Fibroblast of lung (primary cell): ENCODE measurements at regions not wholly inside any gene's neighbourhood (a gene's known extent, or its start where the extent isn't known, plus 50 kb on each side); places are given as distances from the start of the nearest gene placed in this dataset.
A peak's percentile ranks its signal among the peaks of the same experiment; 100 is the strongest.
"Not testable (repeated sequence)": the region's sequence is repeated elsewhere in the genome, so short reads cannot be mapped to it uniquely, and the experiment has no call there.

Source experiments
- DNase-seq, 2 donors: peaks; one replicate each; pipeline versions ENCODE4 v3.0.0 to v3.0.0-alpha.2; 2010; ENCODE audit warnings: low read depth in 2 of 2
- H2AFZ ChIP-seq: 2 replicates; pipeline ENCODE4 v1.5.1; 2012; ENCODE audit warnings: low read length, control low read depth, inconsistent platforms
- H3K27ac ChIP-seq: 2 replicates; pipeline ENCODE4 v1.5.1; 2011; ENCODE audit warnings: low read length, control low read depth; ENCODE audit not compliant: insufficient read depth
- H3K27me3 ChIP-seq: 2 replicates; pipeline ENCODE4 v1.5.1; 2011; ENCODE audit warnings: mild to moderate bottlenecking, low read length; ENCODE audit not compliant: control insufficient read depth, insufficient read depth
- H3K36me3 ChIP-seq: 2 replicates; pipeline ENCODE4 v1.5.1; 2011; ENCODE audit warnings: low read length; ENCODE audit not compliant: control insufficient read depth, insufficient read depth
- H3K4me1 ChIP-seq: 2 replicates; pipeline ENCODE4 v1.5.1; 2011; ENCODE audit warnings: low read length; ENCODE audit not compliant: control insufficient read depth, insufficient read depth; ENCODE audit errors: extremely low read depth
- H3K4me2 ChIP-seq: 2 replicates; pipeline ENCODE4 v1.5.1; 2011; ENCODE audit warnings: low read length, control low read depth; ENCODE audit not compliant: insufficient read depth; ENCODE audit errors: extremely low read depth
- H3K4me3 ChIP-seq, 4 experiments: fragments of 200-600 bp in 1 of 4; sonication (generic) in 1 of 4; replicated peaks in 1 of 4; 2 replicates each; pipeline ENCODE4 v1.5.1; 2011 to 2016; ENCODE audit warnings: low read length in 4 of 4, low read depth in 3 of 4, mild to moderate bottlenecking in 3 of 4, control low read depth in 2 of 4, inconsistent platforms in 1 of 4, mixed read lengths in 1 of 4; ENCODE audit not compliant: insufficient read depth in 1 of 4; ENCODE audit errors: control extremely low read depth in 1 of 4
- H3K79me2 ChIP-seq: 2 replicates; pipeline ENCODE4 v1.5.1; 2012; ENCODE audit warnings: mild to moderate bottlenecking, low read length, inconsistent platforms; ENCODE audit not compliant: control insufficient read depth, insufficient read depth
- H3K9ac ChIP-seq: 2 replicates; pipeline ENCODE4 v1.5.1; 2011; ENCODE audit warnings: mild to moderate bottlenecking, low read length, control low read depth; ENCODE audit not compliant: insufficient read depth
- H3K9me3 ChIP-seq: 2 replicates; pipeline ENCODE4 v1.5.1; 2012; ENCODE audit warnings: low read depth, low read length; ENCODE audit not compliant: control insufficient read depth, insufficient read depth
- H4K20me1 ChIP-seq: 2 replicates; pipeline ENCODE4 v1.5.1; 2011; ENCODE audit warnings: low read length; ENCODE audit not compliant: control insufficient read depth, insufficient read depth; ENCODE audit errors: extremely low read depth
- CTCF ChIP-seq, 2 donors: IDR thresholded peaks in 1 of 2; conservative IDR thresholded peaks in 1 of 2; 1 replicate in 1 of 2; 2 replicates in 1 of 2; pipeline ENCODE4 v1.5.1; 2011 to 2012; ENCODE audit warnings: low read length in 2 of 2, control low read depth in 1 of 2, inconsistent platforms in 1 of 2, low read depth in 1 of 2, mild to moderate bottlenecking in 1 of 2
- EZH2 ChIP-seq: IDR thresholded peaks from 2 replicates; pipeline ENCODE4 v1.5.1; 2012; ENCODE audit warnings: low read length, control low read depth, mild to moderate bottlenecking; ENCODE audit errors: missing control alignments

GRCh38 chr7:121531175-121532070, 135.3 kb upstream of the FAM3C start:
- Histone ChIP-seq H3K27ac (no peak overlapping the region), H3K27me3 (no peaks in the 10 kb centered on the region), H4K20me1 (no peaks in the 10 kb centered on the region), H3K9ac (no peak overlapping the region), H3K4me1 (no peaks in the 10 kb centered on the region), H2AFZ (no peak overlapping the region), H3K79me2 (no peaks in the 10 kb centered on the region), H3K9me3 (no peaks in the 10 kb centered on the region), H3K4me2 (no peak overlapping the region), H3K4me3 (no peak overlapping the region), H3K36me3 (no peaks in the 10 kb centered on the region)
- TF ChIP-seq CTCF (conservative IDR thresholded peaks at IDR 0.05 in 1 of 2, IDR thresholded peaks at IDR 0.05 in 1 of 2; ENCODE audit: low read depth in 1 of 2, low read length in 2 of 2) (no peak), EZH2 (no peak)
- DNase-seq = peak in 1 of 2 donors; percentile 74

- H3K4me2 ChIP-seq = no peak overlapping the region
- TF ChIP-seq EZH2 (no peak), CTCF (conservative IDR thresholded peaks at IDR 0.05 in 1 of 2, IDR thresholded peaks at IDR 0.05 in 1 of 2; ENCODE audit: low read depth in 1 of 2, low read length in 2 of 2) (no peak)
- no peak overlapping the region for H3K27ac ChIP-seq
- H3K27me3 ChIP-seq = no peaks in the 10 kb centered on the region
- H3K4me3 ChIP-seq = no peak overlapping the region
- no peaks in the 10 kb centered on the region for H3K9me3 ChIP-seq
- no peaks in the 10 kb centered on the region for H3K79me2 ChIP-seq
- peak; percentile 83 to 100 for DNase-seq
- no peaks in the 10 kb centered on the region for H3K4me1 ChIP-seq
- H4K20me1 ChIP-seq = no peaks in the 10 kb centered on the region
- no peak overlapping the region for H2AFZ ChIP-seq
- H3K36me3 ChIP-seq = no peaks in the 10 kb centered on the region
- no peak overlapping the region for H3K9ac ChIP-seq
Measured at GRCh38 chr7:121530227-121531174, 134.4 kb upstream of the FAM3C start.

GRCh38 chr7:121529003-121529402, 132.9 kb upstream of the FAM3C start:
- Histone ChIP-seq H2AFZ (no peak overlapping the region), H3K4me3 (no peak overlapping the region), H4K20me1 (no peaks in the 10 kb centered on the region), H3K27me3 (no peaks in the 10 kb centered on the region), H3K4me2 (no peak overlapping the region), H3K9me3 (no peaks in the 10 kb centered on the region), H3K9ac (no peak overlapping the region), H3K4me1 (no peaks in the 10 kb centered on the region), H3K27ac (no peak overlapping the region), H3K36me3 (no peaks in the 10 kb centered on the region), H3K79me2 (no peaks in the 10 kb centered on the region)
- TF ChIP-seq EZH2 (no peak), CTCF (conservative IDR thresholded peaks at IDR 0.05 in 1 of 2, IDR thresholded peaks at IDR 0.05 in 1 of 2; ENCODE audit: low read depth in 1 of 2, low read length in 2 of 2) (no peak)
- no peak for DNase-seq

- H4K20me1 ChIP-seq, H2AFZ ChIP-seq, H3K27me3 ChIP-seq: not testable (repeated sequence)
Measured at GRCh38 chr7:121526210-121526609, 130.1 kb upstream of the FAM3C start.

More at GRCh38 chr7:121526210-121526609, 130.1 kb upstream of the FAM3C start:
- H3K27ac ChIP-seq, H3K9me3 ChIP-seq, H3K4me2 ChIP-seq, H3K4me1 ChIP-seq, H3K79me2 ChIP-seq, DNase-seq, H3K4me3 ChIP-seq, H3K36me3 ChIP-seq, H3K9ac ChIP-seq: not testable (repeated sequence)
